Muscle of leg (tissue), 3 donors: ENCODE measurements at regions not wholly inside any gene's neighbourhood (a gene's known extent, or its start where the extent isn't known, plus 50 kb on each side); places are given as distances from the start of the nearest gene placed in this dataset.

Source experiments
- DNase-seq: peaks from one replicate; pipeline ENCODE4 v3.0.0; 2013
- H3K27ac ChIP-seq: one replicate; pipeline ENCODE4 v1.5.1; 2013; ENCODE audit warnings: mild to moderate bottlenecking, low read length, control low read depth
- H3K27me3 ChIP-seq: one replicate; pipeline ENCODE4 v1.6.1; 2013; ENCODE audit warnings: low read length; ENCODE audit not compliant: control insufficient read depth, insufficient read depth
- H3K36me3 ChIP-seq: one replicate; pipeline ENCODE4 v1.6.1; 2013; ENCODE audit warnings: low read length; ENCODE audit not compliant: control insufficient read depth, insufficient read depth
- H3K4me1 ChIP-seq: one replicate; pipeline ENCODE4 v1.6.1; 2013; ENCODE audit warnings: low read length; ENCODE audit not compliant: control insufficient read depth, insufficient read depth
- H3K4me3 ChIP-seq: one replicate; pipeline ENCODE4 v1.5.1; 2013; ENCODE audit warnings: low read length, control low read depth
- H3K9me3 ChIP-seq: replicated peaks from 2 replicates; pipeline ENCODE4 v1.6.1; 2013; ENCODE audit warnings: low read depth, low read length; ENCODE audit not compliant: control insufficient read depth
- WGBS: methylation state at CpG from one replicate; pipeline ENCODE4 v1.1.5; 2013; ENCODE audit warnings: missing lambda C conversion rate; ENCODE audit not compliant: insufficient coverage; 5-methylcytosine and 5-hydroxymethylcytosine counted together

GRCh38 chr5:175820230-175820629 lies 51.1 kb upstream of the CPLX2 start:
- Histone ChIP-seq H3K27me3 (peaks cover 2% of the 10 kb centered on the region), H3K4me1 (no peaks in the 10 kb centered on the region), H3K36me3 (no peaks in the 10 kb centered on the region), H3K4me3 (no peak overlapping the region), H3K9me3 (no peaks in the 10 kb centered on the region), H3K27ac (no peak overlapping the region)
- whole genome bisulfite sequencing = 78% methylated on average over 4 of the region's 9 CpGs
- no peak for DNase-seq
